Esophagus muscularis mucosa (tissue), 4 donors: ENCODE measurements at regions not wholly inside any gene's neighbourhood (a gene's known extent, or its start where the extent isn't known, plus 50 kb on each side); places are given as distances from the start of the nearest gene placed in this dataset.

Experiments used
- CTCF ChIP-seq, 3 experiments: fragments of 200-600 bp in 2 of 3; fragments of 450-650 bp in 1 of 3; sonication (generic) in 2 of 3; IDR thresholded peaks; one replicate each; pipeline ENCODE4 v1.5.1; 2017 to 2019; ENCODE audit warnings: antibody characterized with exemption in 3 of 3, mild to moderate bottlenecking in 2 of 3, moderate library complexity in 1 of 3
- EP300 ChIP-seq: sonication (generic); formaldehyde crosslinking; IDR thresholded peaks from one replicate; pipeline ENCODE4 v1.6.1; 2017; ENCODE audit warnings: antibody characterized with exemption
- POLR2A ChIP-seq: fragments of 450-650 bp; IDR thresholded peaks from one replicate; pipeline ENCODE4 v1.6.1; 2017; ENCODE audit warnings: antibody characterized with exemption, moderate library complexity, mild to moderate bottlenecking, low read depth

- TF ChIP-seq EP300 = no peak
- no peak for TF ChIP-seq POLR2A
- no peak for TF ChIP-seq CTCF (IDR thresholded peaks at IDR 0.05)
These were observed 100.2 kb upstream of the SLC66A3 start for GRCh38 chr2:11054783-11055678.
